ENCODE measurements at regions not wholly inside any gene's neighbourhood (a gene's known extent, or its start where the extent isn't known, plus 50 kb on each side); places are given as distances from the start of the nearest gene placed in this dataset.

DNA sequence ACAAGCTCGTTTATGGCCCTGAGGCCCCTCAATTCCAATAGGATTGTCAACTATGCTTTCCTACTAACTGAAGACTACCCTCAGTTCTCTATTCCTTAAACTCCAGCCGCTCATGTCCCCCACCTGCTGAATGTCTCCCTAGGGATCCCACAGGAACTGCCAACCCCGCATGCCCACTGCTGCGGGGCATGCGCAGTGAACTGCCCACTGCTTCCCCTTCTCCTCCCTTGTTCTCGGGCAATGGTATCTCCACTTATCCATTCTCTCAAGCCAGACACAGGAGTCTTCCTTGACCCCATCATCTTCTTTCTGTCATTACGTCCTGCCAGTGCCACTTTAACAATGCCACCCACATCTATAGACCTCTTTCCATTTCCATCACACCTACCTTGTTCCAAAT lies 90.0 kb downstream of the FGF18 start:
- Histone ChIP-seq H3K4me1 (ENCODE audit: control insufficient read depth in 1 of 2, insufficient read depth in 2 of 2, low read length in 2 of 2) (no peaks in the 10 kb centered on the region), H3K9me3 (ENCODE audit: control insufficient read depth, low read length) (no peaks in the 10 kb centered on the region), H3K36me3 (ENCODE audit: control insufficient read depth in 1 of 2, insufficient read depth in 2 of 2, low read length in 1 of 2) (no peaks in the 10 kb centered on the region), H3K27ac (ENCODE audit: low read depth in 1 of 2, low read length in 2 of 2) (no peak overlapping the region), H3K27me3 (ENCODE audit: control insufficient read depth in 1 of 2, insufficient read depth in 2 of 2, low read length in 1 of 2) (no peaks in the 10 kb centered on the region), H3K4me3 (ENCODE audit: low read length in 2 of 2) (no peak overlapping the region)
- intact Hi-C loops (cut with DNase I): no loop called here
- WGBS, 2 donors: 95% methylated on average over 7 of the region's 7 CpGs
- DNase-seq: no peak
- no peak for ATAC-seq (ENCODE audit: low FRiP score)

DNA sequence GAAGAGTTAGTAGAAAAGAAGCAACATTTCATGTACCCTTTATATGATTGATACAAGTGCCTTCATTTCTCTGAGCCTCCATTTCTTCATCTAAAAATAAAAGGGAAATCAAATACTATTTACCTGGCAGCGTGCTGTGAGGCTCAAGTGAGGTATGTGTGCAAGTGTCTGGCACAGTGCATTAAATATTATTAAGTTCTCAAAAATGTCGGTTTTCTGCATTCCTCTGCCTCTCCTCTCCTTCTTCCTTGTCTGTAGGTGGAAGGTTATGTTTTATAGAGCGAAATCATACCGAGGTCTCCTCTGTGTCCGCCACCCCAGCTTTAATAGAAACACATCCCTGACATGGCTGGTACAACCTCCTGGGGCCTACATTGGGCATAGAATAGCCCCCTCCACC lies 93.0 kb downstream of the FGF18 start:
- H3K27ac ChIP-seq (ENCODE audit: low read depth in 1 of 2, low read length in 2 of 2): no peak overlapping the region
- ATAC-seq (ENCODE audit: low FRiP score) (no peak), DNase-seq (no peak)
- 89 to 92% methylated on average over 5 of the region's 5 CpGs for WGBS, 2 donors
- H3K36me3 ChIP-seq (ENCODE audit: control insufficient read depth in 1 of 2, insufficient read depth in 2 of 2, low read length in 1 of 2): no peaks in the 10 kb centered on the region
- H3K27me3 ChIP-seq (ENCODE audit: control insufficient read depth in 1 of 2, insufficient read depth in 2 of 2, low read length in 1 of 2): no peaks in the 10 kb centered on the region
- H3K4me1 ChIP-seq (ENCODE audit: control insufficient read depth in 1 of 2, insufficient read depth in 2 of 2, low read length in 2 of 2): no peaks in the 10 kb centered on the region
- no peak overlapping the region for H3K4me3 ChIP-seq (ENCODE audit: low read length in 2 of 2)
- H3K9me3 ChIP-seq (ENCODE audit: control insufficient read depth, low read length): no peaks in the 10 kb centered on the region
- intact Hi-C loops (cut with DNase I): no loop called here

DNA sequence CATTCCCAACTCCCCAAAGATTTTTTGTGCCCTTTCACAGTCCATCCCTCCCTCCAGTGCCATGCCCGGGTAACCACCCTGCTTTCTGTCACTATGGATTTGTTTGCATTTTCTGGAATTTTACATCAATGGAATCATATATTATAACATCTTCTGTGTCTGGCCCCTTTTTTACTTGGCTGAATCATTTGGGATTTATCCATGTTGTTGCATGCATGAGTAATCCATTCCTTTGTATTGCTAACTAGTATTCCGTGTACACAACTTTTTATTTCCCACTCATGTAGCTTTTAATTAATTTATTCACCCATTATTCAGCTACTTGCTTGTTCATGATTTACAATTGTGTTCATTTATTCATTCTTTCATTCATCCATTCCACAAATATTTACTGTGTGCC lies 94.1 kb downstream of the FGF18 start:
- 85 to 93% methylated on average over 2 of the region's 2 CpGs for WGBS, 2 donors
- DNase-seq: no peak
- H3K4me3 ChIP-seq (ENCODE audit: low read length in 2 of 2): no peak overlapping the region
- H3K27ac ChIP-seq (ENCODE audit: low read depth in 1 of 2, low read length in 2 of 2): no peak overlapping the region
- H3K36me3 ChIP-seq (ENCODE audit: control insufficient read depth in 1 of 2, insufficient read depth in 2 of 2, low read length in 1 of 2): no peaks in the 10 kb centered on the region
- intact Hi-C loops (cut with DNase I): no loop called here
- no peaks in the 10 kb centered on the region for H3K27me3 ChIP-seq (ENCODE audit: control insufficient read depth in 1 of 2, insufficient read depth in 2 of 2, low read length in 1 of 2)
- H3K4me1 ChIP-seq (ENCODE audit: control insufficient read depth in 1 of 2, insufficient read depth in 2 of 2, low read length in 2 of 2): no peaks in the 10 kb centered on the region
- ATAC-seq (ENCODE audit: low FRiP score): no peak
- no peaks in the 10 kb centered on the region for H3K9me3 ChIP-seq (ENCODE audit: control insufficient read depth, low read length)

DNA sequence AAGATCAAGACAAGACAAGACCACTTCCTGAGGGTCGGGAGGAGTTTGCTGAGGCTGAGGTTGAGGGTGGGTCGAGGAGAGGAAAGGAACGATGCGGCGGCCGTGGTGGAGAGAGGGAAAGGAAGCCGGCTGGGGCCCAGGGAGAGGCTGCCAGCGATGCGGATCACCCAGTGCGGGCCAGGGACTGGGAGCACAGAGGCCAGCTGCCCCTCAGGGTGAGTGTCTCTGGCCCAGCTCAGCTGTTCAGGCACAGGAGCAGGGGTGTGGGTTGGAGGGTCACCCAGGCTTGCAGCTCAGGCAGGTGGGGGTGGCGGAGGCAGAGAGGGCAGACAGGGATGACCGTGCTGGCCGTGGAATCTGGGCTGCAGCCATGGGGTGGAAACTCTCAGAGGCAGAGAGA lies 99.5 kb downstream of the FGF18 start:
- Histone ChIP-seq H3K27ac (ENCODE audit: low read depth in 1 of 2, low read length in 2 of 2) (no peak overlapping the region), H3K36me3 (ENCODE audit: control insufficient read depth in 1 of 2, insufficient read depth in 2 of 2, low read length in 1 of 2) (no peaks in the 10 kb centered on the region), H3K27me3 (ENCODE audit: control insufficient read depth in 1 of 2, insufficient read depth in 2 of 2, low read length in 1 of 2) (no peaks in the 10 kb centered on the region), H3K9me3 (ENCODE audit: control insufficient read depth, low read length) (no peaks in the 10 kb centered on the region), H3K4me3 (ENCODE audit: low read length in 2 of 2) (no peak overlapping the region), H3K4me1 (ENCODE audit: control insufficient read depth in 1 of 2, insufficient read depth in 2 of 2, low read length in 2 of 2) (no peaks in the 10 kb centered on the region)
- WGBS, 2 donors: 94 to 97% methylated on average over 13 of the region's 13 CpGs
- no peak for DNase-seq
- ATAC-seq (ENCODE audit: low FRiP score): no peak
- intact Hi-C loops (cut with DNase I): no loop called here

DNA sequence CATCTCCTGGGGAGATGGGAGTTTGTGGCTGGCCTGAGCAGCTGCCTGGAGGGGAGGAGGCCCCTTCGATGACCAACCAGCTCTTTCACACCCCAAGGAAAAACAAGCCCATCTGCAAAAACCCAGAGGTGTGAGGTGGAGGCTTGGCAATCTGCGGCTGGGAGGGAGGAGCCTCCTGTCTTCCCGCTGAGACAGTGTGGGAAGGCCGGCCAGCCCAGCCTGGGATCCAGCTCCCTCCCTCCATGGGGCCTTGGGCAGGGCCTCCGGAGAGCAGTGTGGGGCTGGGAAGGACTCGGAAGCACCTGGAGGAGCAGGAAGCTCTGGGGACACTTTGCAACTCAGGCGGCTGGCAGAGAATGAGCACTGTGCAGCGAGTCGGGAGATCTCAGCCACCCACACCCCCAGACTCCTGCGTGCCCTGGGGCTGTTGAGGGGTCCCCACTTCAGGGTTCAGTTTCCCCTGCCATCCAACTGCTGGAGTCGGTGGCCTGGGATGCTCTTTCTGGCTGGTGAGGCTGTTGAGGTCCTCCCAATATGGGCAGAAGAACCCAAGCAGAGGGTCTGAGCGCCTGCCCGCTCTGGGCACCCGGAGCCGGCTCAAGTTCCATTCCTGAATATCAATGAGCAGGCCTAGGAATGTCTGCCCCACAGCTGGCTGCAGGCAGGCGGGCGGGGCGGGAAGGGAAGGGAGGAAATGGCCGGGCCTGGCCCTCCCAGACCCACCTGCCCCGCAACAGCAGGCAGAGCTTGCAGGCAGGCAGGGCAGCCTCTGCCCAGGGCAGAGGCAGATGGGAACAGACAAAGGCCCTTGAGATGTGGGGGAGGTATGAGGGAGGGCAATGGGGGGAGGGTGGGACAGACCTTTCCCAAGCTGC lies 101.1 kb downstream of the FGF18 start:
- DNase-seq (no peak), ATAC-seq (ENCODE audit: low FRiP score) (peak; percentile 4)
- Histone ChIP-seq H3K4me3 (ENCODE audit: low read length in 2 of 2) (no peak overlapping the region), H3K27ac (ENCODE audit: low read depth in 1 of 2, low read length in 2 of 2) (peak overlapping the region in 1 of 2 donors; percentile 71), H3K9me3 (ENCODE audit: control insufficient read depth, low read length) (no peaks in the 10 kb centered on the region), H3K27me3 (ENCODE audit: control insufficient read depth in 1 of 2, insufficient read depth in 2 of 2, low read length in 1 of 2) (no peaks in the 10 kb centered on the region), H3K4me1 (ENCODE audit: control insufficient read depth in 1 of 2, insufficient read depth in 2 of 2, low read length in 2 of 2) (no peaks in the 10 kb centered on the region), H3K36me3 (ENCODE audit: control insufficient read depth in 1 of 2, insufficient read depth in 2 of 2, low read length in 1 of 2) (no peaks in the 10 kb centered on the region)
- intact Hi-C loops (cut with DNase I): loop anchor here in 1 of 2 donors (5.0 kb wide), 1 partner anchor 38 kb away; no protein-coding TSS in a partner anchor
- WGBS, 2 donors: 92% methylated on average over 20 of the region's 20 CpGs

DNA sequence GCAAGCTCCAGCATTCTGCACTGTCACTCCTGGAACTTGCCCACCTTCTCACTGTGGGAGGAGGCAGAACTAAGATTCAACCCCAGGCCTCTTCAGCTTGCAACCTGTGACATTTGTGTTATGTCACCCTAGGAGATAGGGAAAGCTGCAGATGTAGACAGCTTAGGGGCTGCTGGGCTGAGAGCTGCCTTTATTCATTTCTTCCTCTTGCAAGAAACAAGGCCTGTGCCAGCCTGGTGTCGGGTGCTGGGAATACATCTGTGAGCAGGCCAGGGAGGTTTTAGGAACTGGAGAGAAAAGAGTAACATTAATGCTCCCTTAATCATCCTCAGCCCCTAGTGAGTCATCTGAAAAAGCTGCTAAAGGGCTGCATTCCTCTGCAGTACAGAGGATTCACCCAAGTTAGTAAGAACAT lies 101.8 kb downstream of the FGF18 start:
- H3K36me3 ChIP-seq (ENCODE audit: control insufficient read depth in 1 of 2, insufficient read depth in 2 of 2, low read length in 1 of 2): no peaks in the 10 kb centered on the region
- H3K4me3 ChIP-seq (ENCODE audit: low read length in 2 of 2): no peak overlapping the region
- 4 to 7% methylated on average over 1 of the region's 1 CpG for WGBS, 2 donors
- DNase-seq: peak; percentile 86 to 89
- H3K27ac ChIP-seq (ENCODE audit: low read depth in 1 of 2, low read length in 2 of 2): peak overlapping the region in 1 of 2 donors; percentile 71
- H3K4me1 ChIP-seq (ENCODE audit: control insufficient read depth in 1 of 2, insufficient read depth in 2 of 2, low read length in 2 of 2): no peaks in the 10 kb centered on the region
- intact Hi-C loops (cut with DNase I): loop anchor here in 1 of 2 donors (5.0 kb wide), 1 partner anchor 39 kb away; no protein-coding TSS in a partner anchor
- no peaks in the 10 kb centered on the region for H3K9me3 ChIP-seq (ENCODE audit: control insufficient read depth, low read length)
- H3K27me3 ChIP-seq (ENCODE audit: control insufficient read depth in 1 of 2, insufficient read depth in 2 of 2, low read length in 1 of 2): no peaks in the 10 kb centered on the region
- ATAC-seq (ENCODE audit: low FRiP score): peak; percentile 60

DNA sequence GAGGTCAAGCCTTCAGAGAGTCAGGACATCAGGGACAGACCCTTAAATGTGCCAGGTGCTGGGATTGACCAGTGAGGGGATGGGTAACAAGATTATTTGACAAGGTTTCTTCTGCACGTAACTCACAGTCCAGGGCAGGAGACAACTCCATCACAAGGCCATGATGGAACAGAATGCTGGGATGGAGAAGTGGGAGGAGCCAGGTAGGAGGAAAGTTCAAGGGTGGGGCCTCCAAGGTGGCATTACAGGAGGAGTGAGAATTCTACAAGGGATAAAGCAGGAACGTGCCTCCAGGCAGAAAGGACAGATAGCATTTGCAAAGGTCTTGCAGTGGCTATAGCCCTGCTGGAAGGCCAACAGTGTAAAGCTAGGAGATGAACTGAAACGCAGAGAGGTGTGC lies 102.2 kb downstream of the FGF18 start:
- peak overlapping the region in 1 of 2 donors; percentile 67 for H3K27ac ChIP-seq (ENCODE audit: low read depth in 1 of 2, low read length in 2 of 2)
- no peaks in the 10 kb centered on the region for H3K9me3 ChIP-seq (ENCODE audit: control insufficient read depth, low read length)
- ATAC-seq (ENCODE audit: low FRiP score) (no peak), DNase-seq (no peak)
- WGBS, 2 donors: 93 to 95% methylated on average over 3 of the region's 3 CpGs
- no peaks in the 10 kb centered on the region for H3K4me1 ChIP-seq (ENCODE audit: control insufficient read depth in 1 of 2, insufficient read depth in 2 of 2, low read length in 2 of 2)
- H3K27me3 ChIP-seq (ENCODE audit: control insufficient read depth in 1 of 2, insufficient read depth in 2 of 2, low read length in 1 of 2): no peaks in the 10 kb centered on the region
- H3K36me3 ChIP-seq (ENCODE audit: control insufficient read depth in 1 of 2, insufficient read depth in 2 of 2, low read length in 1 of 2): no peaks in the 10 kb centered on the region
- intact Hi-C loops (cut with DNase I): loop anchor here in 1 of 2 donors (5.0 kb wide), 1 partner anchor 39 kb away; no protein-coding TSS in a partner anchor
- H3K4me3 ChIP-seq (ENCODE audit: low read length in 2 of 2): no peak overlapping the region

DNA sequence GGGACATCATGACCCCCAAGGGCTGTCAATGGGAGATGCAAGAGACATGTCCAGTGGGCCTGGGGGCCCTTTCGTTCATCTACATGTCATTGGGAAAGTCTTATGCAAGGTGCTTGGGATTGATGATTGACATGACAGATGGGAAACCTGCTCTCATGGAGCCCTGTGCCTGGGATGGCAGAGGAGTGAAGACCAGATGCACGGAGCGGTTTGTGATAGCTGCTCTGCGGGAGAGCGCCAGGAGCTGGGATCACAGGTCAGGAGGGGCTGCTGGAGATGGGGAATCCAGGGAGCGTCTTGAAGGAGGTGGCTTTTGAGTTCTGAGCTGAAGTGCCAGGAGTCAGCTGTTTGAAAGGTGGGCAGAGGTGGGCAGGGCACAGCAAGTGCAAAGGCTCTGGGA lies 104.3 kb downstream of the FGF18 start:
- intact Hi-C loops (cut with DNase I): loop anchor here in 1 of 2 donors (5.0 kb wide), 1 partner anchor 41 kb away; no protein-coding TSS in a partner anchor
- DNase-seq (no peak), ATAC-seq (ENCODE audit: low FRiP score) (no peak)
- H3K4me1 ChIP-seq (ENCODE audit: control insufficient read depth in 1 of 2, insufficient read depth in 2 of 2, low read length in 2 of 2): no peaks in the 10 kb centered on the region
- H3K27me3 ChIP-seq (ENCODE audit: control insufficient read depth in 1 of 2, insufficient read depth in 2 of 2, low read length in 1 of 2): no peaks in the 10 kb centered on the region
- H3K4me3 ChIP-seq (ENCODE audit: low read length in 2 of 2): no peak overlapping the region
- WGBS, 2 donors: 96 to 99% methylated on average over 6 of the region's 6 CpGs
- no peaks in the 10 kb centered on the region for H3K36me3 ChIP-seq (ENCODE audit: control insufficient read depth in 1 of 2, insufficient read depth in 2 of 2, low read length in 1 of 2)
- H3K9me3 ChIP-seq (ENCODE audit: control insufficient read depth, low read length): no peaks in the 10 kb centered on the region
- H3K27ac ChIP-seq (ENCODE audit: low read depth in 1 of 2, low read length in 2 of 2): no peak overlapping the region

DNA sequence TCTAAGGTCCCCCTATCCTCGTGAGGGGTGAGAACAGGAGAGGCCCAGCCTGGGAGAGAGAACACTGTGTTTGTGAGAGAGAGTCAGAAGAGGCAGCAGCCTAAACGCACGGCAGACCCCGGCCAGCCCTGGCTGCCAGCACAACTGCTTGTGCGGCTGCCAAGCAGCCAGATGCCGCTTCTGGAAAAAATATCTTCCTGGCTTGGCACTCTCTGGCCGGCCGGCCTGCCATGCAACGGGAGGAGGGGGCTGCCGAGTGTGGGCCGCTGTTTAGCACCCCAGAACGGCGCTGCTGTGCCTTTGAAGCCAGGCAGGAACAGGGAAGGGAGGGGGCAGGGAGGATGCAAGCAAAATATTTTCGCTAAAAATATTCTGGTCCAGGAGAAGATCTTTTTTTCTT lies 105.0 kb downstream of the FGF18 start:
- H3K36me3 ChIP-seq (ENCODE audit: control insufficient read depth in 1 of 2, insufficient read depth in 2 of 2, low read length in 1 of 2): no peaks in the 10 kb centered on the region
- no peak overlapping the region for H3K4me3 ChIP-seq (ENCODE audit: low read length in 2 of 2)
- no peaks in the 10 kb centered on the region for H3K4me1 ChIP-seq (ENCODE audit: control insufficient read depth in 1 of 2, insufficient read depth in 2 of 2, low read length in 2 of 2)
- H3K27ac ChIP-seq (ENCODE audit: low read depth in 1 of 2, low read length in 2 of 2): peak overlapping the region in 1 of 2 donors; percentile 28
- DNase-seq (peak in 1 of 2 donors; percentile 58), ATAC-seq (ENCODE audit: low FRiP score) (no peak)
- H3K9me3 ChIP-seq (ENCODE audit: control insufficient read depth, low read length): no peaks in the 10 kb centered on the region
- 1 to 7% methylated on average over 14 of the region's 14 CpGs for WGBS, 2 donors
- H3K27me3 ChIP-seq (ENCODE audit: control insufficient read depth in 1 of 2, insufficient read depth in 2 of 2, low read length in 1 of 2): no peaks in the 10 kb centered on the region
- intact Hi-C loops (cut with DNase I): loop anchor here in 1 of 2 donors (5.0 kb wide), 1 partner anchor 42 kb away; no protein-coding TSS in a partner anchor
